Activated CD4-positive, alpha-beta T cell treated with anti-CD3 and anti-CD28 coated beads for 36 hours (primary cell): ENCODE measurements at regions not wholly inside any gene's neighbourhood (a gene's known extent, or its start where the extent isn't known, plus 50 kb on each side); places are given as distances from the start of the nearest gene placed in this dataset.
"Not testable (repeated sequence)": the region's sequence is repeated elsewhere in the genome, so short reads cannot be mapped to it uniquely, and the experiment has no call there.

Source experiments
- ATAC-seq: fragments of 200-7000 bp; cut with Tn5 transposase; one replicate; pipeline ENCODE4 v1.10.0; 2021; ENCODE audit warnings: mild to moderate bottlenecking, moderate library complexity
- CTCF ChIA-PET: fragments of 350-600 bp; sonication (Branson Sonifier 250); formaldehyde crosslinking; loops from one replicate; lab custom pipeline; 2021; ENCODE audit warnings: antibody characterized with exemption; lab: Charles Lee
- POLR2A ChIA-PET: fragments of 350-600 bp; sonication (Branson Sonifier 250); formaldehyde crosslinking; loops from one replicate; lab custom pipeline; 2021; ENCODE audit warnings: antibody characterized with exemption, inconsistent platforms; lab: Charles Lee
- DNase-seq: peaks from one replicate; pipeline ENCODE4 v3.0.0-alpha.2; 2020
- H3K27ac Mint-ChIP-seq: one replicate; pipeline ENCODE4 v1.8.0; 2021; ENCODE audit warnings: mixed read lengths
- H3K27me3 Mint-ChIP-seq: one replicate; pipeline ENCODE4 v1.8.0; 2021; ENCODE audit warnings: mixed read lengths
- H3K36me3 Mint-ChIP-seq: one replicate; pipeline ENCODE4 v1.8.0; 2021; ENCODE audit warnings: low read depth, mixed read lengths
- H3K4me1 Mint-ChIP-seq: one replicate; pipeline ENCODE4 v1.8.0; 2021; ENCODE audit warnings: mixed read lengths
- H3K4me3 Mint-ChIP-seq: one replicate; pipeline ENCODE4 v1.8.0; 2021; ENCODE audit warnings: mild to moderate bottlenecking, moderate library complexity, mixed read lengths
- H3K9me3 Mint-ChIP-seq: one replicate; pipeline ENCODE4 v1.8.0; 2021; ENCODE audit warnings: low read depth, mixed read lengths
- intact Hi-C, 2 experiments: fragments of 100-400 bp; cut with DNase I in 1 of 2; cut with micrococcal nuclease in 1 of 2; formaldehyde crosslinking; loops; one replicate each; pipeline versions ENCODE4 v1.14.2 to v1.15.1; 2022 to 2024; cut with DNase I, micrococcal nuclease

DNA sequence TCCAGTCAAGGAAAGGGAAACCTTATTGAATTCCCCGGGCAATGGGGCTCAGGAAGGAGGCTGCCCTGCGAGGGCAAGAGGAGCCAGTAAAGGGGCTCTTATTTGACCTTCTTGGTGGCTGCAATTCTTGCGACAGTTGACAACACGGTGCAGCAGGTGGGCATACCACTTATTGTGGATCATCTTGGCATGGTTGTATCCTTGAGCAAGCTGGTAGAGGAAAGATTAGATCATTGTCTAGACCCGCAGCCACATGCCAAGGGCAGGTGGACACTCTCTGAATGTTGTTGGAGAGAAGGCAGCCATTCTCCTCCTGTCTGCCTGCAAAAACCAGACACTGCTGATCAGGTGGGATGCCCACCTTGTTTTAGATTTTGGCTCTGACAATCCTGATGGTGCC, 170.2 kb upstream of the CHST9 start:
- no peak overlapping the region for H3K4me3 Mint-ChIP-seq
- H3K27ac Mint-ChIP-seq, result no peak overlapping the region
- H3K36me3 Mint-ChIP-seq, result no peaks in the 10 kb centered on the region
- no peak for ATAC-seq
- H3K4me1 Mint-ChIP-seq, result no peaks in the 10 kb centered on the region
- DNase-seq, result no peak
- peaks cover 13% of the 10 kb centered on the region for H3K9me3 Mint-ChIP-seq
- CTCF ChIA-PET, result no interaction called here
- POLR2A ChIA-PET, result no interaction called here
- intact Hi-C loops, result no loop called here
- H3K27me3 Mint-ChIP-seq, result no peaks in the 10 kb centered on the region

DNA sequence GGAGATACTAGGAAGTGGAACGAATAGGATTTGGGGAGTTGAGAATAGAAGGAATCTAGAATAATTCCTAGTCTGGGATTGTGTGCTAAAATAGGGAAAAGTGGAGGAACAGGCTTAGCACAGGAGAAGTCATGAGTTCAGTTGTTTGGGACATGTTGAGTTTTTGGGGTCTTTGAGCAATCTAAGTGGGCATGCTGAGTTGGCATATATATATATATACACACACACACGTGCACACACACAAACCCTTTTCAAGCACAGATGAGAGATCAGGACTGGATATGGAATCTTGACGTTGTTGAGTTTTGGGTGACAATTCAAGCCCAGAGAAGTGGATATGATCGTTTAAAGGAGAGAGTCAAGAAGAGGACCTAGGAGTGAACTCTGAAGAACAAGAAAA, 168.2 kb upstream of the CHST9 start:
- intact Hi-C loops, result no loop called here
- CTCF ChIA-PET, result no interaction called here
- Mint-ChIP-seq H3K27me3 (no peaks in the 10 kb centered on the region), H3K4me1 (no peaks in the 10 kb centered on the region), H3K36me3 (no peaks in the 10 kb centered on the region), H3K27ac (no peak overlapping the region), H3K9me3 (peaks cover 8% of the 10 kb centered on the region), H3K4me3 (no peak overlapping the region)
- POLR2A ChIA-PET, result no interaction called here
- DNase-seq (no peak), ATAC-seq (no peak)

DNA sequence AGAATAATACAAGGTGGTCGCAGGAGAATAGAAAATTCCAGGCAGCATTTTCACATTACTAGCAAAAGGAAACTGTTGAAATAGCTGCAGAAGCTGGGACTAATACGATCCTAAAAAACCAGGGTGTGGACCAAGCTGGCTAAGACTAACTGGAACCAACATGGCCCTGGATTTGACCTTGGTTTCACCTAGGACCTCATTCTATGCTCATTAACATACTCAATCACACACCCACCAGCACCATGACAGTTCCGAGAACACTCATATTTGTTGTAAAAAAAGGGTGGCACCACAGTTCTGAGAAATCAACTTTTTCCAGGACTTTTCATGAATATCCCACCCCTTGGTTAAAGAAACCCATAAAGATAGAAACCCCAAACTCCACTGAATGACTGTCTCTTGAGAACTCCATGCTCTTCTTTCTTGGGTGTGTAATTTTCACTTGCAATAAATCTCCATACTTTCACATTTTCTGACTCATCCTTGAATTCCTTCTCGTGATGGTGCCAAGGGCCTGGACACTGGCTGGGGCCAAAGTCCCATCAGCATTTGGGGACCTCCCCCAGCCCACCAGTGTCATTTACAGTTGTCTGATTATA, 164.3 kb upstream of the CHST9 start:
- ATAC-seq, result no peak
- POLR2A ChIA-PET, result no interaction called here
- H3K9me3 Mint-ChIP-seq, result peaks cover 8% of the 10 kb centered on the region
- H3K27me3 Mint-ChIP-seq, result no peaks in the 10 kb centered on the region
- H3K36me3 Mint-ChIP-seq, result no peaks in the 10 kb centered on the region
- H3K27ac Mint-ChIP-seq, result no peak overlapping the region
- no peaks in the 10 kb centered on the region for H3K4me1 Mint-ChIP-seq
- DNase-seq, result no peak
- intact Hi-C loops, result no loop called here
- no peak overlapping the region for H3K4me3 Mint-ChIP-seq
- CTCF ChIA-PET, result no interaction called here

DNA sequence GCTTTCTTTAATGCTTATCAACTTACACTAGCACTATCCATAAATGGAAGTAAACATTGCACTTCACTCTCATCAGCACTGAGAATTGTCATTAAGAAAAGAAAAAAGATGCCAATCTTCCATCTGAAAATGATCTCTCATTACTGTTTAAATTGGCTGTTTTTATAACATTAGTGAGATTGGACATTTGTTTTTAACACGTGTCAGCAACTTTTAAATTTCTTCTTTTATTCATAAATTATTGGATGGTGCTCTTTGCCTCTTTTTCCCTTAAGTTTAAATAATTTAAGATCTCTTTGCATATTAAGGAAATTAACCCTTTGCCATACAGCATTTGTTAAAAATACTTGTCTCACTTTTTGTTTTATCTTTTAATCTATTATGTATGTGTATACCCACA, 146.5 kb upstream of the CHST9 start:
- intact Hi-C loops, result no loop called here
- DNase-seq (no peak), ATAC-seq (no peak)
- POLR2A ChIA-PET, result no interaction called here
- CTCF ChIA-PET, result no interaction called here
- H3K27ac Mint-ChIP-seq, result no peak overlapping the region
- no peak overlapping the region for H3K4me3 Mint-ChIP-seq
- H3K27me3 Mint-ChIP-seq, result no peaks in the 10 kb centered on the region
- H3K36me3 Mint-ChIP-seq, result no peaks in the 10 kb centered on the region
- no peaks in the 10 kb centered on the region for H3K4me1 Mint-ChIP-seq
- H3K9me3 Mint-ChIP-seq, result peaks cover under 1% of the 10 kb centered on the region

DNA sequence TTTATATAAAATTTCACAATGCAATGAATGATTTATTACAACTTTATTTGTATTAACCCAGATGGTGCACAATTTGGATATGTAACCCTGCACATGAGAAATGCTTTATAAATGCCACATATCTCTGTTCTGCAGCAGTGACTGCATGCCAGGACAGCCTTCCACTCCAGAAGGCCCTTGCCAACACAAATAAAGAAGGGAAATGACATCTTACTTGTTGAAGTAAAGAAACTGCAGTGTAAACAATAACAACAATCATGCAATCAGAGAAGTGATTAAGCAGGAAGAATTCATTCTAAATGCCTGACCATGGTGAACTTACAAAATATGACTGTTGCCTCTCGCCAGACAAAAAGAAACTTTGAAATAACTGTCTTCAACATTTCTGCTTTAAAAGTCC, 129.9 kb upstream of the CHST9 start:
- Mint-ChIP-seq H3K4me1 (no peaks in the 10 kb centered on the region), H3K27ac (no peak overlapping the region), H3K4me3 (no peak overlapping the region), H3K36me3 (no peaks in the 10 kb centered on the region), H3K27me3 (no peaks in the 10 kb centered on the region), H3K9me3 (peaks cover 13% of the 10 kb centered on the region)
- ATAC-seq (no peak), DNase-seq (no peak)
- intact Hi-C loops, result no loop called here
- CTCF ChIA-PET, result no interaction called here
- POLR2A ChIA-PET, result no interaction called here

DNA sequence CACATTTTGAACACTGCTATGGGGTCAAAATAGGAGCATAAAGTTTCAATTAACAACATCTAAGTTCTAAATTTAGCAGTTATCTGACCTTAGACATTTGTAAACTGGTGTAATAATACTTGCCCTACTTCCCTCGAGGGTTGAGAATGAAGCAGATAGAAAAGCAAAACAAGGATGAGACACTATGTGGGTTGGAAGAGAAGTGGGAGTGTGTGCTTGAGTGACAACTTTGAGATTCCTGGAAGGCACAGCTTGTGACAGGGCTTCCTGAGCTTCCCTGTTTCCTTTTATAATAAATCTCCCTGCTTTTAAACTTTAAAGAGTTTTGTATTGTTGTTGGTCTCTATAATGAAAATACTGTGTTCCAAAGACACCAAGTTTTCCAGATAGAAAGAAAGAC, 128.6 kb upstream of the CHST9 start:
- Mint-ChIP-seq H3K9me3 (peaks cover 8% of the 10 kb centered on the region), H3K4me3 (no peak overlapping the region), H3K27me3 (no peaks in the 10 kb centered on the region), H3K36me3 (no peaks in the 10 kb centered on the region), H3K27ac (no peak overlapping the region), H3K4me1 (no peaks in the 10 kb centered on the region)
- DNase-seq (no peak), ATAC-seq (no peak)
- intact Hi-C loops, result no loop called here
- CTCF ChIA-PET, result no interaction called here
- POLR2A ChIA-PET, result no interaction called here

DNA sequence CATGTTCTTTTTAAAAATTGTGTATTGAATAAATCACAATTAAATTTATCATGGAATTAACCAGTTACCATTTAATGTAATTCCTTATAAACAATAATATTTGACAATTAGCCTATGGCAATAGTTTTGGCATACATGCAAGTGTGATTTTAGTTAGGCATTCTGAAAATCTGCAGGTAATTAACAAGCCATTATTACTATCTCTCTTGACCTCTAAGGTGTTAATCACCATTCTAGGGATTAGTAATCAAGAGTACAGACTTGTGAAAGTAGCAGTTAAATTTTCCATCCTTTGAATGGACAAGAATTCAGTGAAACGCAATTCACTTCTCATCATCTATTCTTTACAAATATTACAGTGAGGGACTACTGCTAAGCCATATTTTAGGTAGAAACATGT, 127.7 kb upstream of the CHST9 start:
- Mint-ChIP-seq H3K4me1 (no peaks in the 10 kb centered on the region), H3K4me3 (no peak overlapping the region), H3K36me3 (no peaks in the 10 kb centered on the region), H3K27ac (no peak overlapping the region), H3K9me3 (peaks cover 7% of the 10 kb centered on the region), H3K27me3 (no peaks in the 10 kb centered on the region)
- ATAC-seq (no peak), DNase-seq (no peak)
- intact Hi-C loops, result no loop called here
- CTCF ChIA-PET, result no interaction called here
- POLR2A ChIA-PET, result no interaction called here

DNA sequence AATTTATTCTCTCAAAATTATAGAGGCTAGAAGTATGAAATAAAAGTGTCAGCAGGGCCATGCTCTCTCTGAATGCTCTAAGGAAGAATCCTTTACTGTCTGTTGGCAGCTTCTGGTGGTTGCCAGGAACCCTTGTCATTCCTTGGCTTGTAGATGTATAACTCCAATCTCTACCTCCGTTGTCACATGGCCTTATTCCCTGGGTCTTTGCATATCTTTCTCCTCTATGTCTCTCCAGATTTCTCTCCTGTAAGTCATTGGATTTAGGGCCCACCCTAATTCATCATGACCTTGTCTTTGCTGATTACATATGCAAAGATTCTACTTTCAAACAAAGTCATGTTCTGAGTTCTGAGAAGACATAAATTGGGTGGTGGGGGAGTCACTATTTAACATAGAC, 127.0 kb upstream of the CHST9 start:
- Mint-ChIP-seq H3K36me3 (no peaks in the 10 kb centered on the region), H3K27ac (no peak overlapping the region), H3K27me3 (no peaks in the 10 kb centered on the region), H3K4me3 (no peak overlapping the region), H3K4me1 (no peaks in the 10 kb centered on the region), H3K9me3 (peaks cover 7% of the 10 kb centered on the region)
- ChIA-PET CTCF (no interaction called here), POLR2A (no interaction called here)
- ATAC-seq, result no peak
- no peak for DNase-seq
- intact Hi-C loops, result no loop called here

DNA sequence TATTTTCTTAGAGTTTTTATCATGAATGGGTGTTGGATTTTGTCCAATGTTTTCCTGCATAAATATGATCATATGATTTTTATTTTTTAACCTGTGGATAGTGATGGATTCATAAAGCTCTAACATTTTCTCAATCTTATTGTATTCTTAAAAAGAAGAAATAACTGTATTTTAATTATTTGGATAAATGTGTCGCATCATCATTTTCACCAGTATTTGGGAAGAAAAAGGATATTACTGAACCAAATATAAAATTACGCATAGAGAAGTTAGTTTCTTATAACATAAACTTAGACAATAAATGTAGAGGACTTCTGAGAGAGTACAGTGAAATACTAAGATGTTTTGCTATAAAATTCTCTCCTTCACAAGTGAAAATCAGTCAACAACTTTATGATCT, 126.0 kb upstream of the CHST9 start:
- H3K9me3 Mint-ChIP-seq, result peaks cover 9% of the 10 kb centered on the region
- ATAC-seq, result no peak
- intact Hi-C loops, result no loop called here
- no peaks in the 10 kb centered on the region for H3K27me3 Mint-ChIP-seq
- no peaks in the 10 kb centered on the region for H3K36me3 Mint-ChIP-seq
- H3K4me1 Mint-ChIP-seq, result no peaks in the 10 kb centered on the region
- no peak for DNase-seq
- no peak overlapping the region for H3K4me3 Mint-ChIP-seq
- POLR2A ChIA-PET, result no interaction called here
- CTCF ChIA-PET, result no interaction called here
- no peak overlapping the region for H3K27ac Mint-ChIP-seq

DNA sequence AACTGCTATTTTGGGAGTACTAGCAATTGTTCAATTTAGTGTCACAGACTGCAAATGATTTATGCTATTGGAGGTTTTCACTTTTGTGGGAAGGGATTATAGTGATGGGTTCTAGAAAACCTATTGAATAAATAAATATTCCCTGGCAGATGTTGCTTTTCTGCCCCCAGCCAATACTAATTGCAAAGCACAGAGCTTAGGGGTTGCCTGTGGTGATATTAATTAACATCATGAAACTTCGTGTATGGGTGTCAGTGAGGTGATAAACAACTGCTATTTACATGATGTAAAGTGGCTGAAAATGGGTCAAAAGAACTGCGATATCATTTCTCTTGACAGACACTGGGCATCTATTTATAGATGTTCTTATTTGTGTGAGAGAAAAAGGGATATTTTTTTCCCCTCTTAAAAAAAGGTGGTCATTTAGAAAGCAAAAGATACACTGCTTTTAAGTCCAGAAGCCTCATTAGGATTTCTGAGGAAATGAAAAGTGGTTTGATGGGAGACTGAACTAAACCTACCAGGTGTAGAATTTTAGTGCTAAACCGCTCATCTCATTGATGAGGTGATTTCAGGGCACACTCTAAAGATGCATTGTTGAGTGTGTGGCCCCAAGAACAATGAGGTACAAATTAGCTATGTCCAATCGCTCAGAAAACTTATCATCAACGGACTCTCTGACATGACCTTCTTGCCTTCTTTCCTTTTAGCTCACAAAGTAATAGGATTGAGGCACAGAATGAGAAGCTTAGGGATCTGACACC, 116.7 kb upstream of the CHST9 start:
- DNase-seq (no peak), ATAC-seq (no peak)
- H3K9me3 Mint-ChIP-seq, result peaks cover 7% of the 10 kb centered on the region
- no peaks in the 10 kb centered on the region for H3K36me3 Mint-ChIP-seq
- H3K4me3 Mint-ChIP-seq, result no peak overlapping the region
- ChIA-PET POLR2A (no interaction called here), CTCF (no interaction called here)
- H3K27me3 Mint-ChIP-seq, result no peaks in the 10 kb centered on the region
- H3K27ac Mint-ChIP-seq, result no peak overlapping the region
- H3K4me1 Mint-ChIP-seq, result no peaks in the 10 kb centered on the region
- intact Hi-C loops, result no loop called here

DNA sequence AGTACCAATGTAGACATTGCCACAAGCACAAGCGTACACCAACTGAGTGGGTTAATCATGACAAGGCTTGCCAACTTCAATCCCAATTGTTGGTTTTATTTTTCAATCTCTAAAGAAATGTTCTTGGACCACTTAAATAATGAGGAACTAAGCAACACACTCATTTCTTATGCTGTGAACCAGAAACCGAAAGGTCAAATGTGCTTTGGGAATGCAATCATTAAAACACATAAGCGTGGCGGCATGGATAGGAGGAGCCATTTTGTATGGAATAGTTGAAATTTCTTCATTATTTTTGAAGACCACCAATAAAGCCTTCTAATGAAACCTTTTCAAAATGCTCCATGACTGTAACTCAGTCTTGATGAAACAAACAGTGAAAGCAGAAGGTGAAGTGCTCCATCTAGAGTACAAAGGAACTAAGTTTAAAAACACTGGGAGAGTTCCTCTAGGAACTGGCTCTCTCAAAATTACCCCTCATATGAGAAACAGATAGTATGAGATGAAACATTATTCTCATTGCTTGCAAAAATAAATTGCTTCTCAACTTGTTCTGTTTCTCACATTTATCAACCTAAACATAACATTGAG, 113.2 kb upstream of the CHST9 start:
- H3K4me3 Mint-ChIP-seq, result no peak overlapping the region
- H3K4me1 Mint-ChIP-seq, result no peaks in the 10 kb centered on the region
- POLR2A ChIA-PET, result no interaction called here
- intact Hi-C loops, result no loop called here
- DNase-seq (no peak), ATAC-seq (no peak)
- H3K27me3 Mint-ChIP-seq, result no peaks in the 10 kb centered on the region
- H3K9me3 Mint-ChIP-seq, result peaks cover 3% of the 10 kb centered on the region
- no peaks in the 10 kb centered on the region for H3K36me3 Mint-ChIP-seq
- CTCF ChIA-PET, result no interaction called here
- H3K27ac Mint-ChIP-seq, result no peak overlapping the region

DNA sequence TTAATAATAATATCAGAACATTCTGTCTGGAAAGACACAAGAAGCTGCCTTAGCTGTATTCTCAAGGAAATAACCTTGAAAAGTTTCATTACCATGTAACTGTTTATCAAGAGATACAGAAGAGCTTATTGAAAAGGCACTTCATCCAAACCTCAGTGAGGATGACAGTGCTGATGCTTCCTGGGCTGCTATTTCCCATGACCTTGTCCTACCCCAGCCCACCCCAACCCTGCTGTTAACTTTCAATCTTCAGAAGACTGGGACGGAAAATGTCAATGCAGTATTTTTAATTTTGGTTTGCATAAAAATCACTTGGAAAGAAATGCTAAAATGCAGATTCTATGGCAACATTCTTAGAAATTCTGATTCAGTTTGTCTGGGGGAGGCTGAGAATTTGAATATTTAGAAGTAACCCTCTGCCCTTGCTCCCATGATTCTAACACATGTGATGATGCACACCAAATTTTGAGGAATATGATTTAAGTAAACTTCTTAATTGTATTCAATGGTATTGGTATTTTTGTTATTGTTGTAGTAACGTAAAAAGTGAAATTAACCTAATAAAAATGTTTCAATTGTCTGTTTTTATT, 101.0 kb upstream of the CHST9 start:
- H3K27ac Mint-ChIP-seq, H3K9me3 Mint-ChIP-seq, POLR2A ChIA-PET, intact Hi-C loops, DNase-seq, H3K4me3 Mint-ChIP-seq, H3K4me1 Mint-ChIP-seq, ATAC-seq, CTCF ChIA-PET, H3K27me3 Mint-ChIP-seq, H3K36me3 Mint-ChIP-seq: not testable (repeated sequence)
